Skeletal muscle cell (primary cell): ENCODE measurements at regions not wholly inside any gene's neighbourhood (a gene's known extent, or its start where the extent isn't known, plus 50 kb on each side); places are given as distances from the start of the nearest gene placed in this dataset.

Experiments
- DNase-seq: peaks from one replicate; pipeline ENCODE4 v3.0.0-alpha.2; 2010; ENCODE audit warnings: low read depth
- H3K4me3 ChIP-seq: 2 replicates; pipeline ENCODE4 v1.5.1; 2011; ENCODE audit warnings: low read depth, mild to moderate bottlenecking, control low read depth, low read length, moderate library complexity

GRCh38 chrX:96311366-96311765, 373.3 kb upstream of the DIAPH2 start:
- DNase-seq: no peak
- no peak overlapping the region for H3K4me3 ChIP-seq

GRCh38 chrX:96314985-96315384, 369.7 kb upstream of the DIAPH2 start:
- DNase-seq: peak; percentile 6
- no peak overlapping the region for H3K4me3 ChIP-seq

- no peak for DNase-seq
- H3K4me3 ChIP-seq: no peak overlapping the region
These were observed 322.8 kb upstream of the DIAPH2 start for GRCh38 chrX:96361844-96362243.

- H3K4me3 ChIP-seq: no peak overlapping the region
- DNase-seq: peak; percentile 12
These were observed 312.2 kb upstream of the DIAPH2 start for GRCh38 chrX:96372313-96373046.

GRCh38 chrX:96373047-96373355, 311.6 kb upstream of the DIAPH2 start:
- DNase-seq: no peak
- H3K4me3 ChIP-seq: no peak overlapping the region

GRCh38 chrX:96376266-96376665, 308.4 kb upstream of the DIAPH2 start:
- no peak overlapping the region for H3K4me3 ChIP-seq

GRCh38 chrX:96379951-96380350, 304.7 kb upstream of the DIAPH2 start:
- no peak for DNase-seq
- H3K4me3 ChIP-seq: no peak overlapping the region

More at GRCh38 chrX:96376266-96376665, 308.4 kb upstream of the DIAPH2 start:
- no peak for DNase-seq

- H3K4me3 ChIP-seq: no peak overlapping the region
- DNase-seq: no peak
These were observed 302.6 kb upstream of the DIAPH2 start for GRCh38 chrX:96382018-96382417.

GRCh38 chrX:96383428-96383827, 301.2 kb upstream of the DIAPH2 start:
- H3K4me3 ChIP-seq: no peak overlapping the region
- no peak for DNase-seq

- H3K4me3 ChIP-seq: no peak overlapping the region
- no peak for DNase-seq
These were observed 298.3 kb upstream of the DIAPH2 start for GRCh38 chrX:96386325-96386724.

GRCh38 chrX:96386981-96387380, 297.7 kb upstream of the DIAPH2 start:
- H3K4me3 ChIP-seq: no peak overlapping the region
- DNase-seq: no peak

GRCh38 chrX:96387801-96388200, 296.8 kb upstream of the DIAPH2 start:
- no peak for DNase-seq

GRCh38 chrX:96389281-96390047, 295.2 kb upstream of the DIAPH2 start:
- DNase-seq: no peak
- no peak overlapping the region for H3K4me3 ChIP-seq

More at GRCh38 chrX:96387801-96388200, 296.8 kb upstream of the DIAPH2 start:
- H3K4me3 ChIP-seq: no peak overlapping the region

- no peak overlapping the region for H3K4me3 ChIP-seq
- no peak for DNase-seq
These were observed 290.0 kb upstream of the DIAPH2 start for GRCh38 chrX:96394598-96394997.

- no peak for DNase-seq
- no peak overlapping the region for H3K4me3 ChIP-seq
These were observed 281.2 kb upstream of the DIAPH2 start for GRCh38 chrX:96403446-96403845.

GRCh38 chrX:96405842-96406241, 278.8 kb upstream of the DIAPH2 start:
- H3K4me3 ChIP-seq: no peak overlapping the region
- DNase-seq: no peak

GRCh38 chrX:96407072-96407471, 277.6 kb upstream of the DIAPH2 start:
- peak; percentile 23 for DNase-seq
- no peak overlapping the region for H3K4me3 ChIP-seq

GRCh38 chrX:96407501-96407900, 277.1 kb upstream of the DIAPH2 start:
- H3K4me3 ChIP-seq: no peak overlapping the region
- DNase-seq: peak; percentile 43

GRCh38 chrX:96407981-96408380, 276.7 kb upstream of the DIAPH2 start:
- no peak overlapping the region for H3K4me3 ChIP-seq
- DNase-seq: no peak

- DNase-seq: no peak
- no peak overlapping the region for H3K4me3 ChIP-seq
These were observed 273.7 kb upstream of the DIAPH2 start for GRCh38 chrX:96410927-96411326.

- DNase-seq: no peak
- no peak overlapping the region for H3K4me3 ChIP-seq
These were observed 266.9 kb upstream of the DIAPH2 start for GRCh38 chrX:96417695-96418094.
